ENCODE measurements at regions not wholly inside any gene's neighbourhood (a gene's known extent, or its start where the extent isn't known, plus 50 kb on each side); places are given as distances from the start of the nearest gene placed in this dataset.
"Not testable (repeated sequence)": the region's sequence is repeated elsewhere in the genome, so short reads cannot be mapped to it uniquely, and the experiment has no call there.

- DNase-seq, result no peak
These were observed 318.0 kb downstream of the RFPL4B start for GRCh38 chr6:112665114-112665513.

GRCh38 chr6:112665815-112666214, 318.7 kb downstream of the RFPL4B start:
- no peak for DNase-seq

GRCh38 chr6:112667427-112667826, 320.3 kb downstream of the RFPL4B start:
- no peak for DNase-seq

GRCh38 chr6:112680091-112680490, 333.0 kb downstream of the RFPL4B start:
- DNase-seq, result no peak

GRCh38 chr6:112682071-112682470, 334.9 kb downstream of the RFPL4B start:
- DNase-seq, result no peak

- DNase-seq, result no peak
These were observed 336.0 kb downstream of the RFPL4B start for GRCh38 chr6:112683106-112683505.

GRCh38 chr6:112683926-112684325, 336.8 kb downstream of the RFPL4B start:
- DNase-seq, result no peak

- DNase-seq, result not testable (repeated sequence)
These were observed 338.5 kb downstream of the RFPL4B start for GRCh38 chr6:112685521-112686220.

GRCh38 chr6:112688487-112689165, 341.5 kb downstream of the RFPL4B start:
- DNase-seq, result not testable (repeated sequence)

GRCh38 chr6:112689183-112689858, 342.2 kb downstream of the RFPL4B start:
- DNase-seq, result not testable (repeated sequence)

- no peak for DNase-seq
These were observed 343.5 kb downstream of the RFPL4B start for GRCh38 chr6:112690497-112691202.

GRCh38 chr6:112691289-112691688, 344.2 kb downstream of the RFPL4B start:
- DNase-seq, result no peak

GRCh38 chr6:112695001-112695400, 347.9 kb downstream of the RFPL4B start:
- no peak for DNase-seq

GRCh38 chr6:112697265-112697664, 350.1 kb downstream of the RFPL4B start:
- no peak for DNase-seq

- DNase-seq, result no peak
These were observed 354.1 kb downstream of the RFPL4B start for GRCh38 chr6:112701201-112701600.

- no peak for DNase-seq
These were observed 363.6 kb downstream of the RFPL4B start for GRCh38 chr6:112710710-112711109.

GRCh38 chr6:112713402-112713801, 366.3 kb downstream of the RFPL4B start:
- DNase-seq, result no peak

GRCh38 chr6:112717401-112717800, 370.3 kb downstream of the RFPL4B start:
- no peak for DNase-seq

GRCh38 chr6:112717856-112718255, 370.7 kb downstream of the RFPL4B start:
- DNase-seq, result no peak

- no peak for DNase-seq
These were observed 378.5 kb downstream of the RFPL4B start for GRCh38 chr6:112725541-112726085.

- DNase-seq, result no peak
These were observed 388.0 kb downstream of the RFPL4B start for GRCh38 chr6:112735129-112735528.

- no peak for DNase-seq
These were observed 392.6 kb downstream of the RFPL4B start for GRCh38 chr6:112739766-112740165.

- no peak for DNase-seq
These were observed 396.2 kb downstream of the RFPL4B start for GRCh38 chr6:112743323-112743722.
